ENCODE measurements at regions not wholly inside any gene's neighbourhood (a gene's known extent, or its start where the extent isn't known, plus 50 kb on each side); places are given as distances from the start of the nearest gene placed in this dataset.

- no peaks in the 10 kb centered on the region for H3K4me1 ChIP-seq (ENCODE audit: control insufficient read depth, insufficient read depth, low read length)
- H3K36me3 ChIP-seq (ENCODE audit: insufficient read depth, low read length), result no peaks in the 10 kb centered on the region
- no peak overlapping the region for H3K4me3 ChIP-seq (ENCODE audit: low read length)
- H3K4me2 ChIP-seq (ENCODE audit: low read length), result no peak overlapping the region
- no peaks in the 10 kb centered on the region for H3K9me3 ChIP-seq (replicated peaks; ENCODE audit: low read length)
- H3K9ac ChIP-seq (ENCODE audit: low read depth, low read length), result no peak overlapping the region
- H3K27me3 ChIP-seq (ENCODE audit: control insufficient read depth, insufficient read depth, low read length), result no peaks in the 10 kb centered on the region
These were observed 166.3 kb downstream of the RASSF9 start for GRCh38 chr12:85669911-85670310.

- H3K9me3 ChIP-seq (replicated peaks; ENCODE audit: low read length), result no peaks in the 10 kb centered on the region
- H3K27me3 ChIP-seq (ENCODE audit: control insufficient read depth, insufficient read depth, low read length), result no peaks in the 10 kb centered on the region
- H3K9ac ChIP-seq (ENCODE audit: low read depth, low read length), result no peak overlapping the region
- H3K4me1 ChIP-seq (ENCODE audit: control insufficient read depth, insufficient read depth, low read length), result no peaks in the 10 kb centered on the region
- H3K4me2 ChIP-seq (ENCODE audit: low read length), result no peak overlapping the region
- H3K4me3 ChIP-seq (ENCODE audit: low read length), result no peak overlapping the region
- H3K36me3 ChIP-seq (ENCODE audit: insufficient read depth, low read length), result no peaks in the 10 kb centered on the region
These were observed 163.8 kb downstream of the RASSF9 start for GRCh38 chr12:85672436-85672835.

- no peaks in the 10 kb centered on the region for H3K27me3 ChIP-seq (ENCODE audit: control insufficient read depth, insufficient read depth, low read length)
- no peak overlapping the region for H3K4me2 ChIP-seq (ENCODE audit: low read length)
- H3K9me3 ChIP-seq (replicated peaks; ENCODE audit: low read length), result no peaks in the 10 kb centered on the region
These were observed 162.2 kb downstream of the RASSF9 start for GRCh38 chr12:85673921-85674420.

GRCh38 chr12:85676816-85677749 lies 159.1 kb downstream of the RASSF9 start:
- Histone ChIP-seq H3K9me3 (replicated peaks; ENCODE audit: low read length) (no peaks in the 10 kb centered on the region), H3K4me3 (ENCODE audit: low read length) (no peak overlapping the region), H3K4me1 (ENCODE audit: control insufficient read depth, insufficient read depth, low read length) (no peaks in the 10 kb centered on the region), H3K36me3 (ENCODE audit: insufficient read depth, low read length) (no peaks in the 10 kb centered on the region), H3K27me3 (ENCODE audit: control insufficient read depth, insufficient read depth, low read length) (no peaks in the 10 kb centered on the region), H3K4me2 (ENCODE audit: low read length) (no peak overlapping the region), H3K9ac (ENCODE audit: low read depth, low read length) (no peak overlapping the region)

More at GRCh38 chr12:85673921-85674420, 162.2 kb downstream of the RASSF9 start:
- H3K9ac ChIP-seq (ENCODE audit: low read depth, low read length), result no peak overlapping the region
- H3K36me3 ChIP-seq (ENCODE audit: insufficient read depth, low read length), result no peaks in the 10 kb centered on the region
- no peaks in the 10 kb centered on the region for H3K4me1 ChIP-seq (ENCODE audit: control insufficient read depth, insufficient read depth, low read length)
- H3K4me3 ChIP-seq (ENCODE audit: low read length), result no peak overlapping the region

GRCh38 chr12:85679296-85679695 lies 156.9 kb downstream of the RASSF9 start:
- no peaks in the 10 kb centered on the region for H3K9me3 ChIP-seq (replicated peaks; ENCODE audit: low read length)
- no peaks in the 10 kb centered on the region for H3K4me1 ChIP-seq (ENCODE audit: control insufficient read depth, insufficient read depth, low read length)
- no peak overlapping the region for H3K9ac ChIP-seq (ENCODE audit: low read depth, low read length)
- no peaks in the 10 kb centered on the region for H3K27me3 ChIP-seq (ENCODE audit: control insufficient read depth, insufficient read depth, low read length)
- H3K4me2 ChIP-seq (ENCODE audit: low read length), result no peak overlapping the region
- no peak overlapping the region for H3K4me3 ChIP-seq (ENCODE audit: low read length)
- H3K36me3 ChIP-seq (ENCODE audit: insufficient read depth, low read length), result no peaks in the 10 kb centered on the region

GRCh38 chr12:85680881-85681280 lies 155.3 kb downstream of the RASSF9 start:
- H3K4me3 ChIP-seq (ENCODE audit: low read length), result no peak overlapping the region
- no peaks in the 10 kb centered on the region for H3K36me3 ChIP-seq (ENCODE audit: insufficient read depth, low read length)
- H3K9me3 ChIP-seq (replicated peaks; ENCODE audit: low read length), result no peaks in the 10 kb centered on the region
- no peak overlapping the region for H3K4me2 ChIP-seq (ENCODE audit: low read length)
- H3K4me1 ChIP-seq (ENCODE audit: control insufficient read depth, insufficient read depth, low read length), result no peaks in the 10 kb centered on the region
- no peaks in the 10 kb centered on the region for H3K27me3 ChIP-seq (ENCODE audit: control insufficient read depth, insufficient read depth, low read length)
- H3K9ac ChIP-seq (ENCODE audit: low read depth, low read length), result no peak overlapping the region

- Histone ChIP-seq H3K9ac (ENCODE audit: low read depth, low read length) (no peak overlapping the region), H3K27me3 (ENCODE audit: control insufficient read depth, insufficient read depth, low read length) (no peaks in the 10 kb centered on the region), H3K36me3 (ENCODE audit: insufficient read depth, low read length) (no peaks in the 10 kb centered on the region), H3K9me3 (replicated peaks; ENCODE audit: low read length) (no peaks in the 10 kb centered on the region), H3K4me3 (ENCODE audit: low read length) (no peak overlapping the region), H3K4me2 (ENCODE audit: low read length) (no peak overlapping the region), H3K4me1 (ENCODE audit: control insufficient read depth, insufficient read depth, low read length) (no peaks in the 10 kb centered on the region)
These were observed 154.9 kb downstream of the RASSF9 start for GRCh38 chr12:85681333-85681732.

- H3K9me3 ChIP-seq (replicated peaks; ENCODE audit: low read length), result no peaks in the 10 kb centered on the region
- no peaks in the 10 kb centered on the region for H3K36me3 ChIP-seq (ENCODE audit: insufficient read depth, low read length)
- H3K4me1 ChIP-seq (ENCODE audit: control insufficient read depth, insufficient read depth, low read length), result no peaks in the 10 kb centered on the region
- H3K9ac ChIP-seq (ENCODE audit: low read depth, low read length), result no peak overlapping the region
- no peak overlapping the region for H3K4me2 ChIP-seq (ENCODE audit: low read length)
- H3K4me3 ChIP-seq (ENCODE audit: low read length), result no peak overlapping the region
- H3K27me3 ChIP-seq (ENCODE audit: control insufficient read depth, insufficient read depth, low read length), result no peaks in the 10 kb centered on the region
These were observed 153.2 kb downstream of the RASSF9 start for GRCh38 chr12:85683051-85683450.

- Histone ChIP-seq H3K9ac (ENCODE audit: low read depth, low read length) (no peak overlapping the region), H3K4me1 (ENCODE audit: control insufficient read depth, insufficient read depth, low read length) (no peaks in the 10 kb centered on the region), H3K36me3 (ENCODE audit: insufficient read depth, low read length) (no peaks in the 10 kb centered on the region), H3K9me3 (replicated peaks; ENCODE audit: low read length) (no peaks in the 10 kb centered on the region), H3K4me3 (ENCODE audit: low read length) (no peak overlapping the region), H3K4me2 (ENCODE audit: low read length) (no peak overlapping the region), H3K27me3 (ENCODE audit: control insufficient read depth, insufficient read depth, low read length) (no peaks in the 10 kb centered on the region)
These were observed 147.4 kb downstream of the RASSF9 start for GRCh38 chr12:85688837-85689236.

- no peak overlapping the region for H3K4me2 ChIP-seq (ENCODE audit: low read length)
- no peak overlapping the region for H3K9ac ChIP-seq (ENCODE audit: low read depth, low read length)
- H3K9me3 ChIP-seq (replicated peaks; ENCODE audit: low read length), result no peaks in the 10 kb centered on the region
- no peak overlapping the region for H3K4me3 ChIP-seq (ENCODE audit: low read length)
- no peaks in the 10 kb centered on the region for H3K4me1 ChIP-seq (ENCODE audit: control insufficient read depth, insufficient read depth, low read length)
- H3K36me3 ChIP-seq (ENCODE audit: insufficient read depth, low read length), result no peaks in the 10 kb centered on the region
- no peaks in the 10 kb centered on the region for H3K27me3 ChIP-seq (ENCODE audit: control insufficient read depth, insufficient read depth, low read length)
These were observed 146.1 kb downstream of the RASSF9 start for GRCh38 chr12:85690146-85690545.

GRCh38 chr12:85693093-85693665 lies 143.0 kb downstream of the RASSF9 start:
- H3K4me1 ChIP-seq (ENCODE audit: control insufficient read depth, insufficient read depth, low read length), result no peaks in the 10 kb centered on the region
- H3K9me3 ChIP-seq (replicated peaks; ENCODE audit: low read length), result no peaks in the 10 kb centered on the region
- H3K9ac ChIP-seq (ENCODE audit: low read depth, low read length), result no peak overlapping the region
- H3K36me3 ChIP-seq (ENCODE audit: insufficient read depth, low read length), result no peaks in the 10 kb centered on the region
- no peaks in the 10 kb centered on the region for H3K27me3 ChIP-seq (ENCODE audit: control insufficient read depth, insufficient read depth, low read length)
- H3K4me2 ChIP-seq (ENCODE audit: low read length), result no peak overlapping the region
- no peak overlapping the region for H3K4me3 ChIP-seq (ENCODE audit: low read length)
